ENCODE measurements at regions not wholly inside any gene's neighbourhood (a gene's known extent, or its start where the extent isn't known, plus 50 kb on each side); places are given as distances from the start of the nearest gene placed in this dataset.

GRCh38 chr4:181498148-181498547 is 745.1 kb upstream of the TENM3 start:
- Histone ChIP-seq H2BK120ac (ENCODE audit: insufficient read depth, low read length, poor library complexity) (no peak overlapping the region), H4K8ac (ENCODE audit: low read depth, low read length) (no peak overlapping the region), H3K79me2 (ENCODE audit: control insufficient read depth, insufficient read depth, low read length, poor library complexity) (no peaks in the 10 kb centered on the region), H3K9ac (ENCODE audit: low read length) (no peak overlapping the region), H3K4me1 (ENCODE audit: control insufficient read depth in 1 of 2, insufficient read depth in 2 of 2, low read length in 2 of 2) (no peaks in the 10 kb centered on the region), H3K23ac (ENCODE audit: low read length) (no peak overlapping the region), H2BK12ac (ENCODE audit: low read length) (no peak overlapping the region), H3K36me3 (ENCODE audit: control insufficient read depth in 1 of 2, insufficient read depth in 2 of 2, low read length in 2 of 2) (no peaks in the 10 kb centered on the region), H2BK5ac (ENCODE audit: low read depth, low read length, poor library complexity) (no peak overlapping the region), H4K91ac (ENCODE audit: low read depth, low read length) (no peak overlapping the region), H3K4me3 (ENCODE audit: low read depth, low read length) (no peak overlapping the region), H3K18ac (ENCODE audit: low read length) (no peak overlapping the region), H3K4me2 (ENCODE audit: low read length) (no peak overlapping the region), H2AK5ac (ENCODE audit: low read length) (no peak overlapping the region), H2AFZ (ENCODE audit: insufficient read depth, low read length, poor library complexity) (no peak overlapping the region), H3K27me3 (ENCODE audit: insufficient read depth, low read length) (no peaks in the 10 kb centered on the region), H3K9me3 (ENCODE audit: insufficient read depth, low read depth, low read length) (no peaks in the 10 kb centered on the region), H3K27ac (ENCODE audit: low read depth, low read length) (no peak overlapping the region), H4K12ac (ENCODE audit: low read depth, low read length) (no peak overlapping the region), H3K4ac (ENCODE audit: low read depth, low read length) (no peak overlapping the region), H3K14ac (ENCODE audit: low read length) (no peak overlapping the region), H3K79me1 (ENCODE audit: low read length) (no peaks in the 10 kb centered on the region)
- no CpG with 5 or more reads among the region's 1 CpG for WGBS (ENCODE audit: extremely low coverage, insufficient coverage, insufficient read length)
- no peak for DNase-seq

- Histone ChIP-seq H3K36me3 (ENCODE audit: control insufficient read depth in 1 of 2, insufficient read depth in 2 of 2, low read length in 2 of 2) (no peaks in the 10 kb centered on the region), H3K27me3 (ENCODE audit: insufficient read depth, low read length) (no peaks in the 10 kb centered on the region), H4K91ac (ENCODE audit: low read depth, low read length) (no peak overlapping the region), H2BK5ac (ENCODE audit: low read depth, low read length, poor library complexity) (no peak overlapping the region), H3K4me1 (ENCODE audit: control insufficient read depth in 1 of 2, insufficient read depth in 2 of 2, low read length in 2 of 2) (peaks cover 0 to 2% of the 10 kb centered on the region in 2 experiments), H3K4me2 (ENCODE audit: low read length) (no peak overlapping the region), H2AK5ac (ENCODE audit: low read length) (no peak overlapping the region), H4K12ac (ENCODE audit: low read depth, low read length) (no peak overlapping the region), H3K9ac (ENCODE audit: low read length) (no peak overlapping the region), H3K18ac (ENCODE audit: low read length) (no peak overlapping the region), H3K4me3 (ENCODE audit: low read depth, low read length) (no peak overlapping the region), H3K27ac (ENCODE audit: low read depth, low read length) (no peak overlapping the region), H3K14ac (ENCODE audit: low read length) (no peak overlapping the region), H2BK12ac (ENCODE audit: low read length) (no peak overlapping the region), H2BK120ac (ENCODE audit: insufficient read depth, low read length, poor library complexity) (no peak overlapping the region), H4K8ac (ENCODE audit: low read depth, low read length) (no peak overlapping the region), H3K4ac (ENCODE audit: low read depth, low read length) (no peak overlapping the region), H3K9me3 (ENCODE audit: insufficient read depth, low read depth, low read length) (no peaks in the 10 kb centered on the region), H2AFZ (ENCODE audit: insufficient read depth, low read length, poor library complexity) (no peak overlapping the region), H3K79me1 (ENCODE audit: low read length) (no peaks in the 10 kb centered on the region), H3K23ac (ENCODE audit: low read length) (no peak overlapping the region), H3K79me2 (ENCODE audit: control insufficient read depth, insufficient read depth, low read length, poor library complexity) (no peaks in the 10 kb centered on the region)
- WGBS (ENCODE audit: extremely low coverage, insufficient coverage, insufficient read length), result no CpG with 5 or more reads among the region's 8 CpGs
- no peak for DNase-seq
Measured at GRCh38 chr4:181502611-181503010, 740.6 kb upstream of the TENM3 start.

GRCh38 chr4:181503687-181504390 is 739.4 kb upstream of the TENM3 start:
- H2AK5ac ChIP-seq (ENCODE audit: low read length), result no peak overlapping the region
- H3K4ac ChIP-seq (ENCODE audit: low read depth, low read length), result no peak overlapping the region
- no peak overlapping the region for H2BK120ac ChIP-seq (ENCODE audit: insufficient read depth, low read length, poor library complexity)
- no peak overlapping the region for H3K18ac ChIP-seq (ENCODE audit: low read length)
- peaks cover 0 to 2% of the 10 kb centered on the region in 2 experiments for H3K4me1 ChIP-seq (ENCODE audit: control insufficient read depth in 1 of 2, insufficient read depth in 2 of 2, low read length in 2 of 2)
- H3K9ac ChIP-seq (ENCODE audit: low read length), result no peak overlapping the region
- no peak overlapping the region for H4K12ac ChIP-seq (ENCODE audit: low read depth, low read length)
- no peak overlapping the region for H3K4me2 ChIP-seq (ENCODE audit: low read length)
- no peak overlapping the region for H2BK12ac ChIP-seq (ENCODE audit: low read length)
- H3K23ac ChIP-seq (ENCODE audit: low read length), result no peak overlapping the region
- H3K79me1 ChIP-seq (ENCODE audit: low read length), result no peaks in the 10 kb centered on the region
- no peak overlapping the region for H3K4me3 ChIP-seq (ENCODE audit: low read depth, low read length)
- H3K79me2 ChIP-seq (ENCODE audit: control insufficient read depth, insufficient read depth, low read length, poor library complexity), result no peaks in the 10 kb centered on the region
- H2BK5ac ChIP-seq (ENCODE audit: low read depth, low read length, poor library complexity), result no peak overlapping the region
- H4K8ac ChIP-seq (ENCODE audit: low read depth, low read length), result no peak overlapping the region
- H3K9me3 ChIP-seq (ENCODE audit: insufficient read depth, low read depth, low read length), result peaks cover 1% of the 10 kb centered on the region
- H3K36me3 ChIP-seq (ENCODE audit: control insufficient read depth in 1 of 2, insufficient read depth in 2 of 2, low read length in 2 of 2), result no peaks in the 10 kb centered on the region
- H3K27me3 ChIP-seq (ENCODE audit: insufficient read depth, low read length), result no peaks in the 10 kb centered on the region
- H3K14ac ChIP-seq (ENCODE audit: low read length), result no peak overlapping the region
- H3K27ac ChIP-seq (ENCODE audit: low read depth, low read length), result no peak overlapping the region
- no peak overlapping the region for H4K91ac ChIP-seq (ENCODE audit: low read depth, low read length)
- no peak overlapping the region for H2AFZ ChIP-seq (ENCODE audit: insufficient read depth, low read length, poor library complexity)
- WGBS (ENCODE audit: extremely low coverage, insufficient coverage, insufficient read length), result no CpG with 5 or more reads among the region's 12 CpGs
- DNase-seq, result no peak

GRCh38 chr4:181504924-181505323 is 738.3 kb upstream of the TENM3 start:
- Histone ChIP-seq H4K12ac (ENCODE audit: low read depth, low read length) (no peak overlapping the region), H3K4me3 (ENCODE audit: low read depth, low read length) (no peak overlapping the region), H3K14ac (ENCODE audit: low read length) (no peak overlapping the region), H3K9me3 (ENCODE audit: insufficient read depth, low read depth, low read length) (peaks cover 1% of the 10 kb centered on the region), H3K79me1 (ENCODE audit: low read length) (no peaks in the 10 kb centered on the region), H3K18ac (ENCODE audit: low read length) (no peak overlapping the region), H2AFZ (ENCODE audit: insufficient read depth, low read length, poor library complexity) (no peak overlapping the region), H4K91ac (ENCODE audit: low read depth, low read length) (no peak overlapping the region), H3K4ac (ENCODE audit: low read depth, low read length) (no peak overlapping the region), H2BK5ac (ENCODE audit: low read depth, low read length, poor library complexity) (no peak overlapping the region), H3K79me2 (ENCODE audit: control insufficient read depth, insufficient read depth, low read length, poor library complexity) (no peaks in the 10 kb centered on the region), H4K8ac (ENCODE audit: low read depth, low read length) (no peak overlapping the region), H3K23ac (ENCODE audit: low read length) (peak overlapping the region; percentile 73), H2AK5ac (ENCODE audit: low read length) (no peak overlapping the region), H2BK120ac (ENCODE audit: insufficient read depth, low read length, poor library complexity) (no peak overlapping the region), H3K27me3 (ENCODE audit: insufficient read depth, low read length) (no peaks in the 10 kb centered on the region), H3K4me2 (ENCODE audit: low read length) (no peak overlapping the region), H3K36me3 (ENCODE audit: control insufficient read depth in 1 of 2, insufficient read depth in 2 of 2, low read length in 2 of 2) (no peaks in the 10 kb centered on the region), H3K27ac (ENCODE audit: low read depth, low read length) (no peak overlapping the region), H3K9ac (ENCODE audit: low read length) (no peak overlapping the region), H2BK12ac (ENCODE audit: low read length) (no peak overlapping the region), H3K4me1 (ENCODE audit: control insufficient read depth in 1 of 2, insufficient read depth in 2 of 2, low read length in 2 of 2) (peaks cover 0 to 2% of the 10 kb centered on the region in 2 experiments)
- DNase-seq, result no peak
- WGBS (ENCODE audit: extremely low coverage, insufficient coverage, insufficient read length), result no CpG with 5 or more reads among the region's 6 CpGs
